Right atrium auricular region (tissue), 2 donors: ENCODE measurements at regions not wholly inside any gene's neighbourhood (a gene's known extent, or its start where the extent isn't known, plus 50 kb on each side); places are given as distances from the start of the nearest gene placed in this dataset.
A peak's percentile ranks its signal among the peaks of the same experiment; 100 is the strongest.
"Not testable (repeated sequence)": the region's sequence is repeated elsewhere in the genome, so short reads cannot be mapped to it uniquely, and the experiment has no call there.

Experiments
- DNase-seq: peaks from one replicate; pipeline ENCODE4 v3.0.0-alpha.2; 2019; ENCODE audit warnings: low spot score
- H3K27ac ChIP-seq, 2 donors: fragments of 200-600 bp; sonication (generic); 1 replicate in 1 of 2; 2 replicates in 1 of 2; pipeline ENCODE4 v1.5.1; 2016 to 2019
- H3K27me3 ChIP-seq, 2 donors: fragments of 200-600 bp; sonication (generic); one replicate each; pipeline versions ENCODE4 v1.5.1 to v1.6.0; 2017 to 2019
- H3K36me3 ChIP-seq: fragments of 200-600 bp; sonication (generic); one replicate; pipeline ENCODE4 v1.5.1; 2016
- H3K4me1 ChIP-seq, 2 donors: fragments of 200-600 bp; sonication (generic); one replicate each; pipeline versions ENCODE4 v1.5.1 to v1.6.0; 2017 to 2019
- H3K4me3 ChIP-seq, 2 donors: fragments of 200-600 bp; sonication (generic); 1 replicate in 1 of 2; 2 replicates in 1 of 2; pipeline ENCODE4 v1.5.1; 2017 to 2019; ENCODE audit warnings: mild to moderate bottlenecking in 1 of 2, moderate library complexity in 1 of 2
- H3K9me3 ChIP-seq, 2 donors: fragments of 200-600 bp; sonication (generic); one replicate each; pipeline ENCODE4 v1.5.1; 2019
- TF ChIP-seq, protein P1 (sequence below), 2 donors: fragments of 200-600 bp; sonication (generic); IDR thresholded peaks; one replicate each; pipeline ENCODE4 v1.5.1; 2019; ENCODE audit warnings: antibody characterized with exemption in 2 of 2

- Histone ChIP-seq H3K27ac (no peak overlapping the region), H3K4me3 (no peak overlapping the region), H3K27me3 (no peaks in the 10 kb centered on the region), H3K9me3 (no peaks in the 10 kb centered on the region), H3K4me1 (peaks cover 0 to 8% of the 10 kb centered on the region in 2 donors), H3K36me3 (no peaks in the 10 kb centered on the region)
- TF ChIP-seq, protein P1, sequence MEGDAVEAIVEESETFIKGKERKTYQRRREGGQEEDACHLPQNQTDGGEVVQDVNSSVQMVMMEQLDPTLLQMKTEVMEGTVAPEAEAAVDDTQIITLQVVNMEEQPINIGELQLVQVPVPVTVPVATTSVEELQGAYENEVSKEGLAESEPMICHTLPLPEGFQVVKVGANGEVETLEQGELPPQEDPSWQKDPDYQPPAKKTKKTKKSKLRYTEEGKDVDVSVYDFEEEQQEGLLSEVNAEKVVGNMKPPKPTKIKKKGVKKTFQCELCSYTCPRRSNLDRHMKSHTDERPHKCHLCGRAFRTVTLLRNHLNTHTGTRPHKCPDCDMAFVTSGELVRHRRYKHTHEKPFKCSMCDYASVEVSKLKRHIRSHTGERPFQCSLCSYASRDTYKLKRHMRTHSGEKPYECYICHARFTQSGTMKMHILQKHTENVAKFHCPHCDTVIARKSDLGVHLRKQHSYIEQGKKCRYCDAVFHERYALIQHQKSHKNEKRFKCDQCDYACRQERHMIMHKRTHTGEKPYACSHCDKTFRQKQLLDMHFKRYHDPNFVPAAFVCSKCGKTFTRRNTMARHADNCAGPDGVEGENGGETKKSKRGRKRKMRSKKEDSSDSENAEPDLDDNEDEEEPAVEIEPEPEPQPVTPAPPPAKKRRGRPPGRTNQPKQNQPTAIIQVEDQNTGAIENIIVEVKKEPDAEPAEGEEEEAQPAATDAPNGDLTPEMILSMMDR (IDR thresholded peaks at IDR 0.05), result no peak
- DNase-seq, result no peak
Measured at GRCh38 chr10:114872519-114873087, 51.0 kb downstream of the FHIP2A start.

DNA sequence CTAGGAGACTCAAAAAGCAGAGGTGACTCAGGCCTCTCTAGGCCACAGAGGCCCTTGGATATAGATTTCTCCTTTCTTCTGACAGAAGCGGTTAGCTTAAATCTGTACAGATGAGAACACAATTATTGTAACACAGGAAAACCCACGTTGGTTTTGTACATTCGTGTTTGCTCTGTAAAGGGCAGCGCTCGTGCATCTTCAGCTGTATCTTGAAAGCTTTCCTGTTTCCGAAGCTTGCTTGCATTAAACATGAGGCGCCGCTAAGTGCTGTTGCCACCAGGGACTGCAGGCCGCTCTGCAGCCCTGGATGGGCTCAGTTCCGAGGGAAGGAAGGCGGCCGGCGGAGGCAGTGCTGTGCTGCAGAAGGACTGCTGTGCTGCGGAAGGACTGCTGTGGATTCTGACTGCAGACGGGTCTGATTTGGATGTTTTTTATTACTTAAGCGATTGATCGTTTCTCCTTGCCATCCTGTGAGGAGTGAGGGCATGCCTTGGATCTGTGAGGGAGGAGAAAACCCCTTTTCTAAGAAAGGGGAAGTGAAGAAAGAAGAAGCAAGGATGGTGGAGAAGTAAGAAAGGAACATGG is 53.3 kb downstream of the FHIP2A start:
- TF ChIP-seq, protein P1 (IDR thresholded peaks at IDR 0.05), result peak in 1 of 2 donors; percentile 31
- H3K27ac ChIP-seq, result no peak overlapping the region
- DNase-seq, result no peak
- peaks cover 0 to 8% of the 10 kb centered on the region in 2 donors for H3K4me1 ChIP-seq
- H3K36me3 ChIP-seq, result no peaks in the 10 kb centered on the region
- H3K27me3 ChIP-seq, result no peaks in the 10 kb centered on the region
- H3K4me3 ChIP-seq, result no peak overlapping the region
- H3K9me3 ChIP-seq, result no peaks in the 10 kb centered on the region

DNA sequence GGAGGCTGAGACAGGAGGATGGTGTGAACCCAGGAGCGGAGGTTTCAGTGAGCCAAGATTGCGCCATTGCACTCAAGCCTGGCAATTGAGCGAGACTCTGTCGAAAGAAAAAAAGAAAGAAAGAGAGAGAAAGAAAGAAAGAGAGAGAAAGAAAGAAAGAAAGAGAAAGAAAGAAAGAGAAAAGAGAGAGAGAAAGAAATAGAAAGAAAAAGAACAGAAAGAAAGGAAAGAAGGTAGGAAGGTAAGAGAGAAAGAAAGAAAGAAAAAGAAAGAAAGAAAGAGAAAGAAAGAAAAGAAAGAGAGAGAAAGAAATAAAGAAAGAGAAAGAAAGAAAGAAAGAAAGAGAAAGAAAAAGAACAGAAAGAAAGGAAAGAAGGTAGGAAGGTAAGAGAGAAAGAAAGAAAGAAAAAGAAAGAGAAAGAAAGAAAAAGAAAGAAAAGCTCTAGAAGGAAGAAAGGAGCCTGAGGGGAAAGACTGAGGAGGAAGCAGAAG is 54.1 kb downstream of the FHIP2A start:
- H3K9me3 ChIP-seq, H3K27ac ChIP-seq, DNase-seq, H3K36me3 ChIP-seq, H3K4me1 ChIP-seq, H3K4me3 ChIP-seq, H3K27me3 ChIP-seq: not testable (repeated sequence)

DNA sequence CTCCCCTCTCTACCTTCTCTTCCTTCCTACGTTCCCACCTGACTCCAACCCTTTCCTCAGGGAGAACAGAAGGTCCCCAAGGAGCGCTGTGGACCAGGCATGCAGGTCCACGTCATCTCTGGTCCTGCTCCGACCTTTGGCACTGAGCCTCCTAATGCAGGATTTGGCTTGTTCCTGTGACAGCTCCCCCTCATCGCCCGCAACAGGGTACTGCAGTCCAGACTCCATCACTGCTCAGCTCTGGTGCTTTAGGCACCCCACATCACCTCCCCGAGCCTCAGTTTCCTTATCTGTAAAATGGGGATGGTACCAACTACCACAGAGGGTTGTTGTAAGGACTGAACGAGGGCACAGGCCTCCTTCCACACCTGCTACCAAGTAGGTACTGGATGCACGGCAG is 54.6 kb downstream of the FHIP2A start:
- H3K4me3 ChIP-seq, result no peak overlapping the region
- DNase-seq, result no peak

DNA sequence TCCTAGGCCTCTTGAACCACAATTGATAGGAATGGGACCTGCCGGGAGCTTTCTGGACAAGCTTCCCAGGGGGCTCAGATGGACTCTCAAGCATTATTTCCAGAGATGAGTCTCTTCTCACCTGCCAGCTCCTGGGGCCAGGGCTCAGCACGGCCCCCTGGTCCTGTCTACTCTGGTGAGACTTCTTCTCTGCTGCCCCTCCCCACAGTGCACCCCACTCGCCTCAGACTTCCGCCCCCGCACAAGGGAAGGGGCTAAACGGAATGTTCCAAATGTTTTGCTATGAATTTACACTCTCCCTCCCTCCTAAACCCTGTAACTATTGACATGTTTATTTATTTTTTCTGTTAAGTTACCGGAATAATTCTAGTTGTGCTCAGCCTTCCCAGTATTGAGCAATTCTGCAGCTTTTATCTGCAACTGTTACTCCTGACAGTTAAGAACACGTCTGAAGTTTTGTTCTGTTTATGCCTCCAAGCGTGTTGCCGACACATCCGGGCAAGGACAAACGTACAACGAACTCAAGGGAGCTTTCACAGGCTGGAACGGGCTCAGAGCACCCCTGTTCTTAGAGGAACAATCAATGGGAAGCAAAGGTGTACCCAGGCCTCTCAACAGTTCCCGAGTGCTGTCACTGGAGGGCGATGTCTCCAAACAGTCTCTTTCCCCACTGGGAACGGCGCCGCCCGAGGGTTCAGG is 55.2 kb downstream of the FHIP2A start:
- H3K4me3 ChIP-seq, result no peak overlapping the region
- TF ChIP-seq, protein P1 (IDR thresholded peaks at IDR 0.05), result peak in 1 of 2 donors; percentile 86
- DNase-seq, result peak; percentile 73

More for the DNA sequence above, 54.6 kb downstream of the FHIP2A start:
- Histone ChIP-seq H3K36me3 (no peaks in the 10 kb centered on the region), H3K27ac (no peak overlapping the region), H3K27me3 (no peaks in the 10 kb centered on the region), H3K4me1 (peaks cover 0 to 8% of the 10 kb centered on the region in 2 donors), H3K9me3 (no peaks in the 10 kb centered on the region)
- TF ChIP-seq, protein P1 (IDR thresholded peaks at IDR 0.05), result no peak

DNA sequence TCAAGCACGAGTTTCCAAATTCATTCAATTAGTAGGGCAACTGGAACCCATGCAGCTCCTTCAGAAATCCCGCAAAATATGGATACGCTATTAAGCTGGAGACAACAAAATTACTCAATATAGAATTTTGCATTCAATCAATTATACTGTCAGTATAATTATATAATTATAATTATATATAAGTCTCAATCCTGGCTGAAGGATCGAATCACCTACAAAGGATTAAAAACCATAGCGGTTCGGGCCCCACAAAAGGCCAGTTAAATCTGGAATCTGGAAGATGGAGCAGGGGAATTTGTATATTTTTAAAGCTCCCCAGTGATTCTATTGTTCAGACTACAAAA is 55.7 kb downstream of the FHIP2A start:
- H3K4me3 ChIP-seq, result no peak overlapping the region
- no peaks in the 10 kb centered on the region for H3K27me3 ChIP-seq
- no peaks in the 10 kb centered on the region for H3K9me3 ChIP-seq
- peaks cover 0 to 8% of the 10 kb centered on the region in 2 donors for H3K4me1 ChIP-seq
- DNase-seq, result no peak
- H3K27ac ChIP-seq, result no peak overlapping the region
- TF ChIP-seq, protein P1 (IDR thresholded peaks at IDR 0.05), result peak in 1 of 2 donors; percentile 1
- H3K36me3 ChIP-seq, result no peaks in the 10 kb centered on the region

More for the DNA sequence above, 55.2 kb downstream of the FHIP2A start:
- H3K27me3 ChIP-seq, result no peaks in the 10 kb centered on the region
- H3K4me1 ChIP-seq, result peaks cover 0 to 8% of the 10 kb centered on the region in 2 donors
- no peaks in the 10 kb centered on the region for H3K9me3 ChIP-seq
- no peak overlapping the region for H3K27ac ChIP-seq
- H3K36me3 ChIP-seq, result no peaks in the 10 kb centered on the region
